Vagina (tissue), 2 donors: ENCODE measurements at regions not wholly inside any gene's neighbourhood (a gene's known extent, or its start where the extent isn't known, plus 50 kb on each side); places are given as distances from the start of the nearest gene placed in this dataset.

Source experiments
- POLR2AphosphoS5 ChIP-seq, 2 donors: sonication (generic); formaldehyde crosslinking; IDR thresholded peaks; one replicate each; pipeline ENCODE4 v1.9.0; 2017; ENCODE audit warnings: antibody characterized with exemption in 2 of 2, mild to moderate bottlenecking in 2 of 2, low read depth in 1 of 2; ENCODE audit not compliant: insufficient read depth in 1 of 2
- TF ChIP-seq, protein P1 (sequence below), 3 experiments: fragments of 450-650 bp in 2 of 3; fragments of 200-600 bp in 1 of 3; sonication (generic) in 1 of 3; IDR thresholded peaks; one replicate each; pipeline ENCODE4 v1.5.1; 2017 to 2019; ENCODE audit warnings: antibody characterized with exemption in 3 of 3, mild to moderate bottlenecking in 2 of 3, moderate library complexity in 2 of 3

DNA sequence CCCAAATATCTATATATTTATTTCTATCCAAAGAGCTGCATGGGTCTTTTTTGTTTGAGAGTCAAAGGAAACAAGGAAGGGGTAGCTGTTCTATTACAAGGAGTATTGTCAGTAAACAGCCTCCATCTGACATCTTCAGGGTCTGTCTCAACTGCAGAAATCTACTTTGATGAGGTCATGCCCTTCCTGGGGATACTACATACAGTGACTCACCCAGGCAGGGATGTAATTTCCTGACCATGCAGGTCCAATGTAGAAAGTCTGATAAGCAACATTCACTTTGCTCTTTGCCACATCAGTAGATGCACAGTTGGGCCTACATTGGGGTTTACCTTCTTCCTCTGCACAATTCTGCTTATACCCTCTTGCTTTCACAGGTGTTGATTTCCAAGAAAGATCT, 165.5 kb downstream of the TLR4 start:
- TF ChIP-seq, protein P1, sequence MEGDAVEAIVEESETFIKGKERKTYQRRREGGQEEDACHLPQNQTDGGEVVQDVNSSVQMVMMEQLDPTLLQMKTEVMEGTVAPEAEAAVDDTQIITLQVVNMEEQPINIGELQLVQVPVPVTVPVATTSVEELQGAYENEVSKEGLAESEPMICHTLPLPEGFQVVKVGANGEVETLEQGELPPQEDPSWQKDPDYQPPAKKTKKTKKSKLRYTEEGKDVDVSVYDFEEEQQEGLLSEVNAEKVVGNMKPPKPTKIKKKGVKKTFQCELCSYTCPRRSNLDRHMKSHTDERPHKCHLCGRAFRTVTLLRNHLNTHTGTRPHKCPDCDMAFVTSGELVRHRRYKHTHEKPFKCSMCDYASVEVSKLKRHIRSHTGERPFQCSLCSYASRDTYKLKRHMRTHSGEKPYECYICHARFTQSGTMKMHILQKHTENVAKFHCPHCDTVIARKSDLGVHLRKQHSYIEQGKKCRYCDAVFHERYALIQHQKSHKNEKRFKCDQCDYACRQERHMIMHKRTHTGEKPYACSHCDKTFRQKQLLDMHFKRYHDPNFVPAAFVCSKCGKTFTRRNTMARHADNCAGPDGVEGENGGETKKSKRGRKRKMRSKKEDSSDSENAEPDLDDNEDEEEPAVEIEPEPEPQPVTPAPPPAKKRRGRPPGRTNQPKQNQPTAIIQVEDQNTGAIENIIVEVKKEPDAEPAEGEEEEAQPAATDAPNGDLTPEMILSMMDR (IDR thresholded peaks at IDR 0.05), result no peak
- TF ChIP-seq POLR2AphosphoS5 (IDR thresholded peaks at IDR 0.05; ENCODE audit: insufficient read depth in 1 of 2, low read depth in 1 of 2), result no peak
